HG03060 (cell line): ENCODE measurements at regions not wholly inside any gene's neighbourhood (a gene's known extent, or its start where the extent isn't known, plus 50 kb on each side); places are given as distances from the start of the nearest gene placed in this dataset.

Source experiments
- ATAC-seq: cut with Tn5 transposase; IDR thresholded peaks from one replicate; pipeline ENCODE4 v1.9.1; 2021; ENCODE audit warnings: low read depth, moderate number of reproducible peaks; ENCODE audit not compliant: unreplicated experiment

DNA sequence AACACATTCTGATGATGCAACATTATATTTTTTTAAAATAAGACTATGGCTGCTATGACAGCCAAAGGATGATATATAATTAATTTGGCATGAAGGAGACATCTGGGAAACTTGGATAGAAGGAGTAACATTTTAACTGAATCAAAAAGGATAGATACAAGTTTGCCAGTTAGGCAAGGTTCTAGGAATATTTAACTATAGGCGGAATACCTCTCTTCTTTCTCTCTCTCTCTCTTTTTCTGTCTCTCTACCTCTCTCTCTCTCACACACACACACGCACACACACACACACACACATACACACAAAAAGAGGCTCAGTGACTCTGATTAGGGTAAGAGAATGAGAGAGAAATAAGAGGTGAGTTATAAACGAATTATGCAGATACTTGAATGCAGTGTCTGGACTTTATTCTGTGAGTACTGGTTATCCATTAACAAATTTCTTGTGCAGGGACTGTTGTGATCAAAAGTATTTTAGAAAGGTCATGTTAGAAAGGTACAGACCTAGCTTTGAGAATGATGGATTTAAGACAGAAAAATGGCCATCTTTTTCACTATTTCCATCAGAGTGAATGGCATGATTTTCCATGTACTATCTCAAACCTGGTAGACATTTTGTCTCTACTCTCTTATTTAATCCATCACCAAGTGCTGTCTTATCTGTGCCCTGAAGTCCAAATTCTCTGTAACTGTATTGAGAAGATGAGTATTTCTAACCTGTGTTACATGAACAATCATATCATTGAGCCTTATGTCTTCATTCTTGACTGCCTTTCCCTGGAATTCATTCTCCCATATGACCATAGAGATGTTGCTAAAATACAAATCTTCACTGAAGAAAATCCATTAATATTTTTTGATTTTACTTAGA lies 1106.9 kb upstream of the ADGRL4 start:
- ATAC-seq = no peak

DNA sequence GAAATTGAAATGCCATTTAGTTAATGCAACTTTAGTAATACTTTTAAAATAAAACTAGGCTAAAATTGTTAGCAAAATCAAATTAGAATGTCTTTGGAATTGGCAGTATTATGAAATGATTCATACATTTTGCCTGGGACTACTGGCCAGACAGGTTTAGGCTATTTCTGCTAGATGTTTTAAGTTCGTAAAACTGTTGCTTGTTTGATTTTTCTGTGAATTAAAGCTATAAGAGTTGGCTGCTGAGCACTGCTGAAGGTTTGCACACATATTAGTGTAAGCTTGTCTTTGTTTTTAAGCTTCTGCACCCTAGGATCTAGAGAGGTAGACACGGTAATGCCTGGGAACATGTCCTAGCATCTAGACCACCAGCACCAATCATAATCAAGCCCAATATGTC lies 1094.6 kb upstream of the ADGRL4 start:
- ATAC-seq = no peak

DNA sequence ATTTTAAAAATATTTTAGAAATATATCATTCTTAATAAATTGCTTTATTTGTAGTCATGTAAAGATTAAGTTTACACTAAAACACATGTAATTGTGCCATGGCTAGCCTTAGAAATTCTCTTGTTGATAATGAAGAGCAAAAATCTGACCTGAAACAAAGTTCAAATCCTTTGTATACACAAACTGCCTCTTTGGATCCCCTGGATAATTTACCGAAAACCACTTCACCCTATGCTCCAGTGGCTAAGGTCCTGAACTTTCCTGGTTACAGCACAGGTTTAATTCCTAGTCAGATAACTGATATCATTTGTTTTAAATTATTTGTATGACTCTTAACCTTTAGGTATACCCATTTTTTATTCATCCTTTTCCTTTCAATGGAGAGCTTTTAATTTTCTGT lies 1093.2 kb upstream of the ADGRL4 start:
- ATAC-seq = no peak

DNA sequence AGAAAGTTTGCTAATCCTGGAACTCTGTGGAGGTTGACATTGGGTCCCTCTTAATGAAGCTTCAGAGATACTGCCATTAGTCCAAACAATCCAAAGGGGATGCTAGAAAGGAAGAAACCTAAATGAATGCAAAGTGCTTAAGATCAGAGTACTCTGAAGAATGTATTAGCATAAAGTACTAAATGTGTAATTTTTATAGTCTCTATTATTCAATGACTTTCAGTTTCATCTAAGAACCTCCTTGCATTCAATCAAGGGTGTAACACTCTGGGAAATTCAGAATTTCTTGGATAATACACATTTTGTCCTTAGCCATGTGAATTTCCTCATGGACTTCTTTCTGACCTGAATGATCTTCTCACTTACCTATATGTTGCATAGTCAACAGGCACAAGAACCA lies 1078.5 kb upstream of the ADGRL4 start:
- ATAC-seq = no peak

DNA sequence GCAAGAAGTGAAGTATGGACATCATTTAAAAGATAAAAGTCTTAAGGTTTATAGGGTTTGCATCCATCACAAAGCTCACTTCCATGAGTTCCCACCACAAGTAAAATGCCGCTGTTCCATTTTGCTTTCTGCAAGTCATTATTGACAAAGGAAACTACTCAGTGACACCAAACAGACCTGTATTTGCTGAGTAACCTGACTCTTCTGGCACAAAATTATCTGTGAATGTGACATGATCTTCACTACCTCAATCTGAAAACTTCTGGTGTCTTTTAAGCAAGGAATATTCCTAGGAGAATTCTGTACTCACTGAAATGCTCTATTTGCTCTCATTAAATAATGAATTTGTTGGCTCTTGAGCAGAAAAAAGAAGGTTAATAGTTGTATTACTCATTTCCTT lies 1077.4 kb upstream of the ADGRL4 start:
- ATAC-seq = no peak

DNA sequence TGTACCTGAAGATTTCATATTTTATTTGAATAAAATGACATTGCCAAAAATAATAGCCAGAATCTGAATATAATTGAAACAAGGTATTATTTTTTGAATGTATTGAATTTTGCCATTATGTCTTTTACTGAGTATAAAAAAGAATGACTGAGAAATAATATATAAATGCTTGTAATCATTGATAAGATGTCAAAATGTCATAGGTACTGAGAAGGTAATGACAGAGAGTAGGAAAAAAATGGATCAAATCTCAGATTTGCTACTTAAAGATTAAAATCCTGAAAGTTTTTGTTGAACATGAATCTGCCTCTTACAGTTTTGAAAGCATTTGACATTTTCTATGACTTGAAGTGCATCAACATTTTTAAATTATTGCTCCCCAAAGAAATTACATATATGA lies 1069.9 kb upstream of the ADGRL4 start:
- ATAC-seq = no peak

DNA sequence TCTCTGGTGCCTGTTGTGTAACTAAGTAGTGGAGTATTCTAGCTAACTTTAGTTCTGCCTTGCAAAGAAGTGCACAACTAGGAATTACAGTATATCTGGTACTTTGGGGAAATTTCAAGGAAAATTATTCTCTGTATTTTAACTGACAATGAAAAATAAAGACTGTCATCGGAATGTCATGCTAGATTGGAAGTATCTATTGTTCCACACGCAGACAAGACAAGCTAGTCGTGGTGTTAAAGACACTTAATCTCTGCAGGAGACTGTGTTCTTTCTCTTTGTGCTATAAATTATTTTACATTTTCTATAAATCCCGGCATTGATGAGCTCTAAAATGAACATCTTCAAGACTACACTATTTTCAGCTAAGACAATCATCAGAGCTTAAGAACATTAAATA lies 1068.8 kb upstream of the ADGRL4 start:
- ATAC-seq = no peak

DNA sequence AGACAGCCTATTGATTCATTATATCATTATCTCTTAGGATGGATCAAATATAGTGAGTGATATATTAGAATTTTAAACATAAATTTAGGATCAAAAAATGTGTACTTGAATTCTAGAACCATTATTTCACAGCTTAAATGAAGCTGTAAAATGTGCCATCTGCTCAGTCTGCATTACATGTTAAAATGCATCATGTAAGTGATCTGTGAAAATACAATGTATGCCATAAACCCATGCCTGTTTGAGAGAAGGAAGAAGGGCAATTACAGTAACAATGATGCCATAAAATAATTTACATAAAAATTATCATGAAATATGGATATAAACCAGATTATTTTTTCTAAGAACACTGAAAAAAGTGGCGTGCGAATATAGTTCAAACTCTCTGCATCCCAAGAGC lies 1066.0 kb upstream of the ADGRL4 start:
- no peak for ATAC-seq

DNA sequence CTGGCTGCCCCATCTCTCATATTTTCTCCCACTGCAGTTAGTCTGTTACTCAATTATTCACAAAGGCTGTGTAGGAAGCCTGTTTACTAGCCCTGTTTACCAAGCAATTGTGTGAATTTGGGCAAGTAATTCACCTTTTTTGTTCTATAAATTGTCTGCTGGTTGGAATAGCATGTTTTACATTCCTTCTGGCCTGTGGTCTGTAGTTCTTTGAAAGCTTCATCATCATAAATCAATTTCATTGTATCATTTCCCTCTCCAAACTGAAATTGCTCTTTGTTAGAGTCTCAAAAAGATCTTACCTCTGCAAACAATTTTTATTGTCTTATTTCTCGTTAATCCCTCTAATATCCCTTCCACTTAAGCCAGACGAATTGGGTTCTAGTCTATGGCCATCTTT lies 1059.5 kb upstream of the ADGRL4 start:
- no peak for ATAC-seq

DNA sequence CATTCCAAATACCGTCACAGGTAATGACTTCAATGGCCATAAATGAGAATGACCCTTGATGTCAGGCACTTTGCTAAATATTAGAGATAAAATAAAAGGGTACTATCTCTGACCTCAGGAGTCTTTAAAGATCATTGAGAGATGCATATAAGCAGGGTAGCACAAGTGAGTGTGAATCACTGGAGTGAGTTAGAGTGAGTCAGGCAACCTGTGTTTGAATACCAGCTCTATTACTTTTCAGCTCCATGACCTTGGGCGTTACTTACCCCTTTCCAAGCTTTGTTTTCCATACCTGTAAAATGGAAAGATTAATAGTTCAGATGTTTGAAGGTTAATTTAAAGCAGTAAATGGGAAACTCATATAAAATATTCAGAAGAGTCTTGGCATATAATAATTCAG lies 1058.0 kb upstream of the ADGRL4 start:
- no peak for ATAC-seq

DNA sequence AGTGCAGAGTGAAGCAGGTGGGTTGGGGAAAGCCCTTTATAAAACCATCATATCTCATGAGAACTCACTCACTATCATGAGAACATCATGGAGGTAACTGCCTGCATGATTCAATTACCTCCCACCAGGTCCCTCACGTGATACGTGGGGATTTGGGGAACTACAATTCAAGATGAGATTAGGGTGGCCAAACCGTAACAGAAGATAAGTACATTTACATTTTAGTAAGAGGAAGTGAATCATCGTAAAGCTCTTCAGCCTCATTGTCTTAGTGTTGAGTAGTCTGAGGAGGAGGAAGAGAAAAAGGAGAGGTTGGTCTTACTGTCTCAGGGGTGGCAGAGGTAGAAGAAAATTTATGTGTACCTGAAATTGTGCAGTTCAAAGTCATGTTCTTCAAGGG lies 1053.4 kb upstream of the ADGRL4 start:
- no peak for ATAC-seq

DNA sequence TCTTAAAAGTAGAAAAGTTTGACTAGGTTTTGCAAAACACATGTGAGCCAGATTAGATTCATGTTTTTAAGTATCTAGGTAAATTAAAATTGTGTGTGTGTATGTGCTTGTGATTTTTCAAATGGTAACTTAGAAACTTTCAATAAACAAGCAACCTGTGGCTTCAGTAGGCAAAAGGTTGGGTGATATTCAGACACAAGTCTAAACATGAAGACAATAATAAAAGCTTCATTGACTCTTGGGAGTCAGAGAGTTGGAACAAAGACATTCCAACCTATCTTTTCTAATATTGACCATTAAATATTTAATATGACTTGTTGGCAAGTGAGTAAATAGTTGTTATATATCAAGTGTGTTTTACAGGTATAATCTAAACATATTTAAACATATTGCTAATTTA lies 1049.6 kb upstream of the ADGRL4 start:
- no peak for ATAC-seq

DNA sequence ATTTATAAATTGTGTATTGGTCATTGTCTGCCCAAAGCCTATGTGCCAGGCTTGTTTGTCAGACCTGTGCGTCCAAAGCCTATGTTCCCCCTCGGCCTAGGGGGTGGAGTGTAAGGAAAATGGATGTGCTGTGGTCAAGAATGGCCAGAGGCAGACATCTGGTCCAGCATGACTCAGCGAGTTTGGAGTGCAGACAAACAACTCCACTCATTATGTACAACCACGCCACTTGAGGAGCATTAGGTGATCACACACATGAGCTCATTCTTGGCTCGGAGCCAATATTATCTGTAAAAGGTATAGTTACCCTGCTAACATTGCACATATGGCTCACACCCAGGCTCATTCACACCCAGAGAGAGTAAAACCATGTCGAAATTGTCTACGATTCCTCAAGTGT lies 1047.6 kb upstream of the ADGRL4 start:
- ATAC-seq = no peak

DNA sequence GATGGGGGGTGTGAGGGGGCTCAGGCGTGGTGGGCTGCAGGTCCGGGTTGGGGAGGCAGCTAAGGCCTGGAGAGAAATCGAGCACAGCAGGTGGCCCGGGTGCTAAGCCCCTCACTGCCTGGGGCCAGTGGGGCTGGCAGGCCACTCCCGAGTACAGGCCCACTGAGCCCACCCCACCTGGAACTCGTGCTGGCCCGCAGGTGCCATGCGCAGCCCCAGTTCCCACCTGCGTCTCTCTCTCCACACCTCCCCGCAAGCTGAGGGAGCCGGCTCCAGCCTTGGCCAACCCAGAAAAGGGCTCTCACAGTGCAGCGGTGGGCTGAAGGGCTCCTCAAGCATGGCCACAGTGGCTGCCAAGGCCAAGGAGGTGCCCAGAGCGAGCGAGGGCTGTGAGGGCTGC lies 1047.1 kb upstream of the ADGRL4 start:
- no peak for ATAC-seq

DNA sequence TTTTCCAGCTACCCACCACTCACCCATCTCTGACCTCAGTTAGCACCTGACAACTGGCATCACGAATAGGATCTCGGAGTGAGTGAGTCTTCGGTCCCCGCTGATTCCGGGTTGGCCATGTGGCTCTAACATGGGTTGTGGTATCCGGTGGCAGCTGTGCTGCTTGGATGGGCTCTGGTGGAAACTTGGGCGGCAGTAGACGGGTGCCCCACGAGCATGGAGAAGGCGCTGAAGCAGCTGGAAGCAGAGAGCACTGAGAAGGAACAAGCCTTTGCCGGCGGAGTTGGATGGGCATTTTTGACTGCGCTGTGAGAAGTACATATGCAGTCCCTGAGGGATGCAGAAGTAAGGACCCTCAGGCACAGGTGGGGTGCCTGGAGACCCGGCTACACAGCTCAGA lies 1044.0 kb upstream of the ADGRL4 start:
- no peak for ATAC-seq

DNA sequence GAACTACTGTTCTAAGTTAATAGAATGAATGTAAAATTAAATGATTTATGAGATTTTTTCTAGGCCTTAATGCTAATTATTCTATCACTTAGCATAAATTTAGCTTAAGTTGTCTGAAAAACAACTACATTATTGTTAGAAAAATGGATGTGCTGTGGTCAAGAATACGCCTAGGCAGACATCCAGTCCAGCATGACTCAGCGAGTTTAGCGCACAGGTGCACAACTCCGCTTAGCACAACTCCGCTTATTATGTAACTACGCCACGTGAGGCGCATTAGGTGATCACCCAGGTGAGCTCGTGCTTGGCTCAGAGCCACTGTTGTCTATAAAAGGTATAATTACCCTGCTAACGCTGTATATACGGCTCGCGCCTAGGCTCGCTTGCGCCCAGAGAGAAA lies 1043.6 kb upstream of the ADGRL4 start:
- ATAC-seq = no peak

DNA sequence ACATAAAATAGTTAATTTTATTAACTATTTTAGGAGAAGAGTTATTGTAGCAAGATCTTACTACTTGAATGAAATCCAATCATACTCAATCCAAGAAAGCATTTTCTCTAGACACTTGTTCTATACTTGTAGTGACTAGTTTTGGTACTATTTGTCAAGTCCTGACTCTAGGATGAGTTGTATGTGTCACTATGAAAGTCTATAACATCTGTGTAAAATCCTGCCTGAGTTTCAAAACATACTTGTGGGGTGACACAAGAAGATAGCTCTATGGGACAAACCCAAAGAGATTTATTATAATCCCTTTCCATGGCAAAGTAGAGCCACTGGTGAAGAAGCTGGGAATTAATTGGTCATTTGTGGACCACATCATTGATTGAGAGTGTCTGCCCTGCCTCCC lies 1042.2 kb upstream of the ADGRL4 start:
- no peak for ATAC-seq

DNA sequence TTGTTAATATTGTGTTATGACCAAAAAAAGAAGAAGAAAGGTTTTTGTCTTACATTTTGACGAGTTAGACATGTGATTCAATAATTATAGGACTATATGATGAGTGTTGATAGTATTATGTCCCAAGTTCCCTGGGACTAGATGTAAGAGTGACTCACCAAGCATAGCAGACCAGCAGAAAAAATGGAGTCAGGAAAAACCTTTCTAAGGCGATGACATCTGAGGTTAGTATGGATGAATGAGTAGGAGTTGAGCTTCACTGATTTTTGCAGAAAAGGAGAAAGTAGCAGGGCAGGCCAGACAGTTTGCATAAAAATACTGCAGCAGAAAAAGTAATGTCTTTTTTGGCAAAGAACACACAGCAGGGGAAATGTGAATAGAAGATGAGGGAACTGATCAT lies 1041.3 kb upstream of the ADGRL4 start:
- no peak for ATAC-seq

DNA sequence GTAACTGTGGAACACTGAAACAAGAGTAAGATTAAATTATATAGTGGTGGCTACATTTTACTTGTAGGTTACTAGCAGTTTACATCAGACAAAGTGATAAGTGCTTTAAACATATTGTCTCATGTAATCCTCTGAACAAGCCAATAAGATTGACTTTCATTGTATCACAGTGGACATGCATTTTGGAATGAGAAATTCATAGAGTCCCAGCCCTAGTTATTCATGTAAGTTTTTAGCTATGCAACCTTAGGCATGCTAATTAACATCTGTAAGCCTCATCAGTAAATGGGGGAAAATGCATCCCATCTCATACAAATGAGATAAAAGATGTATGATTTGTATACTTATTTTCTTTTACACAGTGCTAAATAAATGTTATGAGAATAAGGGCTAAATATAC lies 1038.1 kb upstream of the ADGRL4 start:
- no peak for ATAC-seq

DNA sequence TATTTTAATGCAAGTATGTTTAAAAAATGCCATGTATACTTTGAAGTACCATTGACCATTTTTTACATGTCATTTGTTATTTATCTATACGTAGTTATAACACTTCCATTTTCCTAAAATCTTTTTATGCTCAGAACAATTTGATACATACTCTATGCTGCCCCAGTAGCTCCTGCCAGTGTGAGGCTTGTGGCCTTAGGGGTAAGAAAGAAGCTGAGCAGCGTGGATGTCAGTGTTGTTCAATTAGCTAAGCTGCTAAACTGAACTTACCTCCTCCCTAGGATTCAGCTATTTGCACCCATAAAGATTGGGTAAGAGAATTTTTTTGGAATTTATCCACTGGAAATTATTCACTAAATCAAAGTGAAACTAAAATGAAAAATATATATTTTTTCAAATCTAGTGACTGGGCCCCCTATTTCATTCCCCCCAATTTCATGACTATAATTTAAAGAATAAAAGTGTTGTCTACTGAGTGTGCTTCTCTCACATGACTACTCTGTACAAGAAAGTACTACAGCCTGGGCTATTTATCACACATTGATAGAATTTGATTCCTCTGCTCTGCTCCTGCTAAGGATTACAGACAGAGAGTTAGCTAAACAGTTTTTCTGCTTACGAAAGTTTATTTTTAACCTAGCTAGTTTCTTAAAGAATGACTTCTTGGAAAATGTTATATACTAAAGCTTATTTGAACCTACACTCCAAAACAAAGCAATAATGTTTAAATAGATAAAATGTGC lies 1030.3 kb upstream of the ADGRL4 start:
- no peak for ATAC-seq

DNA sequence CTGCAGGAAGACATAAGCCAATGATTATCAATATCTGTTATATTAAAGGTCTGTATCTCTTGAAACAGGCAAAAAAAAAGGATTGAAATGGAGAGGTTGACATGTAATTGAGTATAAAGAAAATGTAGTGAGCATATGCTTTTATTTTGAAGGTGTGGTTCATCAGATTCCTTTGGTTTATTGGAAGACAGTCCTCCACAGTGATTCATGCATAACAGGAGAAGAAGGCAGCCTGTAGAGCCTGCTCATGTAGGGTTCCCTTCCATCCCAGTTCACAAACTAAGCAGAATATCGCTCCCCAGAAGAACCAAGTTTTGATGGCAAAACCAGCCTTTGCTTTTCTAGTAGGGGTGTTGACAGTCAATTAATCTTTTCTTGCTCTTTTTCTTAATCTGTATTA lies 1016.8 kb upstream of the ADGRL4 start:
- no peak for ATAC-seq

DNA sequence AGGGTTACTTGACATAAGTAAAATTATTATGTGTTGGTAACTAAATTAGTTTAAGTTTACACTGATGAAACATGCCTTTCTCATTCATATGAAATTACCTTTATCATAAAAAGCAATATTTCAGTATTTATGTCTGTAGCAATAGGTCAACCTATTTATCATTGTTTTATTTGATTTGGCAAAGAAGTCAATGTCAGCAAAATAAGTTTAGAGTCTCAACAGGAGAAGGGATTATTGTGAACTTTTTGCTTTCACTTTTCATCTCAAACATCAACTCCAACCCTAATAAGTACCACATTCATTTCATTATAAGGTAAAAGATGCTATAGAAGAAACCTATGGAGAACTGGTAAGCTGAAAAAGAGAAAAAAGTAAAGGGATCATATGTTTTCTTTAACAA lies 1015.4 kb upstream of the ADGRL4 start:
- no peak for ATAC-seq
